Calu3 (cell line): ENCODE measurements at regions not wholly inside any gene's neighbourhood (a gene's known extent, or its start where the extent isn't known, plus 50 kb on each side); places are given as distances from the start of the nearest gene placed in this dataset.
A peak's percentile ranks its signal among the peaks of the same experiment; 100 is the strongest.

ENCODE experiments used
- BruUV-seq: library from RNA; stranded (reverse); fragments of 400-500 nt; replicated peaks from 2 replicates; lab custom pipeline; 2021; lab: Mats Ljungman, UMichigan
- CTCF ChIA-PET: fragments of 300-600 bp; sonication (Branson Sonifier 250); formaldehyde crosslinking; loops from one replicate; lab custom pipeline; 2022; ENCODE audit warnings: antibody characterized with exemption; lab: Charles Lee
- DNase-seq: peaks from one replicate; pipeline ENCODE4 v3.0.0; 2022
- H3K27ac Mint-ChIP-seq: one replicate; pipeline ENCODE4 v1.8.0; 2022; ENCODE audit warnings: mixed read lengths; ENCODE audit not compliant: unreplicated experiment
- H3K27me3 Mint-ChIP-seq: one replicate; pipeline ENCODE4 v1.8.0; 2022; ENCODE audit warnings: mixed read lengths; ENCODE audit not compliant: unreplicated experiment
- H3K36me3 Mint-ChIP-seq: one replicate; pipeline ENCODE4 v1.8.0; 2022; ENCODE audit warnings: mild to moderate bottlenecking, moderate library complexity, mixed read lengths; ENCODE audit not compliant: insufficient read depth, unreplicated experiment
- H3K4me1 Mint-ChIP-seq: one replicate; pipeline ENCODE4 v1.8.0; 2022; ENCODE audit warnings: mild to moderate bottlenecking, low read depth, mixed read lengths; ENCODE audit not compliant: unreplicated experiment
- H3K4me3 Mint-ChIP-seq: one replicate; pipeline ENCODE4 v1.8.0; 2022; ENCODE audit warnings: mild to moderate bottlenecking, low read depth, moderate library complexity, mixed read lengths; ENCODE audit not compliant: unreplicated experiment
- H3K9me3 Mint-ChIP-seq: one replicate; pipeline ENCODE4 v1.8.0; 2022; ENCODE audit warnings: low read depth, mixed read lengths; ENCODE audit not compliant: unreplicated experiment
- intact Hi-C: fragments of 100-400 bp; cut with micrococcal nuclease; formaldehyde crosslinking; loops from one replicate; pipeline ENCODE4 v1.10.0; 2022; ENCODE audit not compliant: unreplicated experiment
- TF ChIP-seq, protein P1 (sequence below): fragments of 200-600 bp; IDR thresholded peaks from one replicate; pipeline ENCODE4 v1.8.0; 2022; ENCODE audit warnings: antibody characterized with exemption; ENCODE audit not compliant: unreplicated experiment

DNA sequence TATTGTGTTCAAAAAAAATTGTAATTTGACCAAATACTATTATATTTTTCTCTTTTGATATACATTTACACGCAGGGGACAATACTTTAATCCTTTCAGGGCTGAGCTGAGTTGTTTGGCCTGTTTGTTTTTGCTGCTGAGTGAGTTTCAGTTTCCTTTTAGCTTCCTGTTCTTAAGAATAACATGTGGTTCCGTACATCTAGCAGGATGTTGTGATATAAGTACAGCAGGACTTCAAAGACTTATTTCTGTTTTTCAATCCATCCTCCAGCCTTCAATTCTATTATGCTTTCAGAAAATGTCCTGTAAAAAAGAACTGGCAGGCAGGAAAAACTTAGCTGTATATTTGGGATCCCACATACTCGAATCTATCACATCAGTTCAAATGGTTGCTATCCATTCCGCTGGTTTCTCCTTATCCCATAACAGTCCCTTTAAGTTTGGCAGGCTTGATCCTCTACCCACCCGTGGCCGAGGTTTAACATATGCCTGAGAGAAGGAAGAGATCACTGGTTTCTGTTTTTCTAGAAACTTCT, 1037.3 kb upstream of the ACO1 start:
- no TSS peak for BruUV-seq
- peak; percentile 2 for DNase-seq
- peak overlapping the region; percentile 89 for H3K27ac Mint-ChIP-seq

DNA sequence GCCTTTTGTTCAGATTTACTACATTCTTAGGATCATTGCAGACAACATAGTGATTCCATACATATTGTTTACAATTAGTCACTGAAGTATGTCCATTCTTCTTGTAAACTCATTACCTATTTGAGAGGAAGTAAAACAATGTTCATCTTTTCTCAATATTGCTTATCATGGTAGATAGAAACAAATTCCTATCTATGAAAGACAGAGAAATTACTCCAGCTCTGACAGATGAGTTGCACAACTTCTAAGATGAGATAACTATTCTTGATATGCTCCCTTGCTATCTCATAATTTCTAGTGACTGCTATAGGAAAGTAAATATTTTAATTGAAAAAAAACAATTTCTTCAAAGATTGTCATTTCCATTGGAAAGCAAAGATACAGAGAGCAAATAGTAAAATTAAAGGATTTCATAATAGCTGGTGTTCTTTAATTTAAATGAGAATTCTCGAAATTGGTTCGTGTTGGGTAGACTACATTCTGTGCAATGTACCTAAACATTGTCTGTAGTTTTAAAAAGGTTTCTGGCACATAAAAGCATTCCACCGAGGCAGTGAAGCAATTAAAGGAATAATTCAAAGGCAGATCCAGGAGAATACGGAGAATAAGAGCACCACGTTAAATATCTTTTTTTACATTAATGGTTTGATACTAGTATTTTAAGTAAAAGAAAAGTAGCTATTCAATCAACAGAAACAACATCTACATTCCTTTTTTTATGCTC, 1029.1 kb upstream of the ACO1 start:
- Mint-ChIP-seq H3K9me3 (peaks cover 3% of the 10 kb centered on the region), H3K27me3 (no peaks in the 10 kb centered on the region), H3K4me1 (no peaks in the 10 kb centered on the region), H3K27ac (no peak overlapping the region), H3K36me3 (no peaks in the 10 kb centered on the region), H3K4me3 (no peak overlapping the region)
- intact Hi-C loops: no loop called here
- TF ChIP-seq, protein P1, sequence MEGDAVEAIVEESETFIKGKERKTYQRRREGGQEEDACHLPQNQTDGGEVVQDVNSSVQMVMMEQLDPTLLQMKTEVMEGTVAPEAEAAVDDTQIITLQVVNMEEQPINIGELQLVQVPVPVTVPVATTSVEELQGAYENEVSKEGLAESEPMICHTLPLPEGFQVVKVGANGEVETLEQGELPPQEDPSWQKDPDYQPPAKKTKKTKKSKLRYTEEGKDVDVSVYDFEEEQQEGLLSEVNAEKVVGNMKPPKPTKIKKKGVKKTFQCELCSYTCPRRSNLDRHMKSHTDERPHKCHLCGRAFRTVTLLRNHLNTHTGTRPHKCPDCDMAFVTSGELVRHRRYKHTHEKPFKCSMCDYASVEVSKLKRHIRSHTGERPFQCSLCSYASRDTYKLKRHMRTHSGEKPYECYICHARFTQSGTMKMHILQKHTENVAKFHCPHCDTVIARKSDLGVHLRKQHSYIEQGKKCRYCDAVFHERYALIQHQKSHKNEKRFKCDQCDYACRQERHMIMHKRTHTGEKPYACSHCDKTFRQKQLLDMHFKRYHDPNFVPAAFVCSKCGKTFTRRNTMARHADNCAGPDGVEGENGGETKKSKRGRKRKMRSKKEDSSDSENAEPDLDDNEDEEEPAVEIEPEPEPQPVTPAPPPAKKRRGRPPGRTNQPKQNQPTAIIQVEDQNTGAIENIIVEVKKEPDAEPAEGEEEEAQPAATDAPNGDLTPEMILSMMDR: no peak
- BruUV-seq: no TSS peak
- CTCF ChIA-PET: interaction anchor here (0.8 kb wide), 1 partner anchor 8 kb away, joined by 3 read pairs; no protein-coding TSS in a partner anchor
- no peak for DNase-seq

More for the DNA sequence above, 1037.3 kb upstream of the ACO1 start:
- Mint-ChIP-seq H3K27me3 (no peaks in the 10 kb centered on the region), H3K4me1 (no peaks in the 10 kb centered on the region), H3K9me3 (no peaks in the 10 kb centered on the region), H3K4me3 (peak overlapping the region; percentile 53), H3K36me3 (no peaks in the 10 kb centered on the region)
- intact Hi-C loops: no loop called here
- CTCF ChIA-PET: interaction anchor here (0.7 kb wide), 1 partner anchor 9 kb away, joined by 3 read pairs; no protein-coding TSS in a partner anchor
- TF ChIP-seq, protein P1: no peak

DNA sequence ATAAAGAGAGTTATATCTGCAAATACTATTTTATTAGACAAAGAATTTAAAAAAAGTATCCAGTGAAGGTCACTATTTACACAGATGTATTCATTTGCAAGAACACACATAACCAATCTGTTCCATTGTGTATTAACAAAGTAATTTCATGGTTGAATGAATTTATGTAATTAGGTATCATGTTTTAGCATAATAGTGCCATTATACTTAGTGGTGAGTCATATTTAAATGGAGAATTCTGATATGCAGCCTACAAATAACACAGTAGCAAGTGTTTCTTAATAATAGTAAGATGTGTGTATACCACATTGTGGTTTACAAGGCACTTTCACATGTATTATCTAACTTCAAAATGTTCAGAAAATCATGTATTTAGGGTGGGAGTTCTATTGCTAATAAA, 1028.5 kb upstream of the ACO1 start:
- intact Hi-C loops: no loop called here
- TF ChIP-seq, protein P1: no peak
- DNase-seq: no peak
- no peaks in the 10 kb centered on the region for H3K27me3 Mint-ChIP-seq
- no TSS peak for BruUV-seq
- CTCF ChIA-PET: interaction anchor here (0.8 kb wide), 1 partner anchor 9 kb away, joined by 3 read pairs; no protein-coding TSS in a partner anchor
- no peak overlapping the region for H3K4me3 Mint-ChIP-seq
- no peak overlapping the region for H3K27ac Mint-ChIP-seq
- peaks cover 3% of the 10 kb centered on the region for H3K9me3 Mint-ChIP-seq
- no peaks in the 10 kb centered on the region for H3K36me3 Mint-ChIP-seq
- no peaks in the 10 kb centered on the region for H3K4me1 Mint-ChIP-seq

DNA sequence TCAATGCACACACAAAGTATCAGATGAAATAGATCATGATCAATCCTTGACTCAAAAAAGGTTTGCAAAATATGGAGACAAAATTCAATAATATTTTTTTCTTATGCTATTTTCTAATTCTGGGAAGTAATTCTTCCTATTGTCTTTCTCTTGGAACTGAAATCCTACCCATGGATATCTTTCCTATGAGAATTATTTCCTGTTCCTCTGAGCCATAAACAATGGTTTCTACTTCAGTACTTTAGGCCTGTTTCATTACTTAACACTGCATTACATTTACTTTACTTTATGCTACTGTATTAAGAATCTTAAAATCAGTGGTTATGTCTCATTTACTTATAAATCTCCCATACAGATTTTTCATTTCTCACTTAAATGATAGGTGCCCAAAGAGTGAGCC, 1025.4 kb upstream of the ACO1 start:
- CTCF ChIA-PET: no interaction called here
- no TSS peak for BruUV-seq
- Mint-ChIP-seq H3K9me3 (peaks cover 3% of the 10 kb centered on the region), H3K4me3 (no peak overlapping the region), H3K4me1 (no peaks in the 10 kb centered on the region), H3K27ac (no peak overlapping the region), H3K36me3 (no peaks in the 10 kb centered on the region), H3K27me3 (no peaks in the 10 kb centered on the region)
- intact Hi-C loops: no loop called here
- no peak for DNase-seq
- TF ChIP-seq, protein P1: no peak
